NCI-H460 (cell line): ENCODE measurements at regions not wholly inside any gene's neighbourhood (a gene's known extent, or its start where the extent isn't known, plus 50 kb on each side); places are given as distances from the start of the nearest gene placed in this dataset.

Source experiments
- DNase-seq: peaks from one replicate; pipeline ENCODE4 v3.0.0-alpha.2; 2016; ENCODE audit warnings: low read depth; ENCODE audit errors: extremely low read depth

DNA sequence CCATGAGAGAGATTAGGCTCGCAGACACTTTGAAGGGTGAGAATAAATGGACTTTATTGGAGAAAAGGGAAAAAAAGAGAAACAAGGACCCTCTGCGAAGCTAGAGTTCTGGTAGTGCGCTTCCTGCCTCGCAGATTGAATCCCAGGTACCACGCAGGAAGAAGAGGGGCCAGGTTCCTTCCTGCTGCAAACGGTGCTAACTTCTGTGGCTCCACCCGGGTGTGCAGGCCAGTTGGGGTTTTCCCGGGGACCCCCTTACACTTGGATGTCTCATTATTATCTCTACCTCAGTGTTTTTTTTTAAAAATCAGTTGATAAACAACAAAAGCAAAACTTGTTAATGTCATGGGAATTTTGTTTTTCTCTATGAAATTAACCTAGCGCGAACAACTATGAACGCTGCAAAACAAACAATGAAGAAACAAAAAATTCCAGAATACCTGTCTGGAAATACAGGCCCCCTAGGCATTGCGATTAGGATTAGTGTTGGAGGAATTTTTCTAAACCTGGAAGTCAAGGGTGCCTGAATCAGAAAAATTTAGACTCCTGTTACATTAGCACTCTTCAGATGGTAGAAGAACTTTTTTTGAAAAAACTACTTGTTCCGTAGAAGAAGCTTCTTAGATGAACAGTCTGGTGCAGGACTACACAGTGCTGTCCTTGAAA lies 414.5 kb downstream of the MAN2A1 start:
- DNase-seq: no peak

DNA sequence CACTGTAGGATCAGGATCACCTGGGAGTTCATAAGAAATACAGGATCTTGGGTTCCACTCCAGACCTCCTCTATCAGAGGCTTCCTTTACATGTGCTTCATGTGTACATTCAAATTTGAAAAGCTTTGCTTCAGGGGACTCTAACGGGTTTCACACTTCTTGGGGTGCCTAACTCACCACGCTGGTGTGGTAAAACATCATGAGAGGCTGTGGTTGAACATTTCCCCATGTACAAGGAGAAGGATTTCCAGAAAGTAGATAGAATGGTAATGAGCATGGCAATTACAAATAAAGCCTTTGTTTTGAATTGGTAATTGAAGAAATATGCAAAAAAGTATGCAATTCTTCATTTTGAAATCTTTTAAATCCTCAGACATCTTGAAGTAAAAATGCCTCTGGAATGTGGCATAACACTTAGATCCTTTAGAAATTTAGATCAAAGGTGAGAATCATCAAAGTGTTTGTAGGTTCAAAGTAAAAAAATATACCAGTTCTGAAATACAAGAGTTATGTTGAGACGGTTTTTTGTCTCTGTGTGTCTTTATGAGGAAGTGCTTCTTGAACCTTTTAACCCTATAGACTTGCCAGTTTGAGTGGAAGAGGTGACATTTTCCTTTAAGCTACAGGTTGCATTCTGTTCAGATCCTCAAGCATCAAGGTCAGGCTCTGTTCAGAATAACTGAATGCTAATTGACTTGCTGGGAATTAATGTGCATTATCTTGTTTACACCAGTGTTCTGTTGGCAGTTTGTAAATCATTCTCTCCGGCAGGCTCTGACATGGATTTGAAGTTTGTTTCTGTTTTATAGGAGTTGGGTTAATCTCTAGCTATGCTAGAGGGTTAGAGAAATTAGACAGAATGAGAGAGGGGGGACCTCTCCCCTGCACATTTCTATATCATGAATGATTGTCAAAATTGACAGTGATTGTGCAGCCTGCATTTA lies 415.3 kb downstream of the MAN2A1 start:
- DNase-seq: no peak

DNA sequence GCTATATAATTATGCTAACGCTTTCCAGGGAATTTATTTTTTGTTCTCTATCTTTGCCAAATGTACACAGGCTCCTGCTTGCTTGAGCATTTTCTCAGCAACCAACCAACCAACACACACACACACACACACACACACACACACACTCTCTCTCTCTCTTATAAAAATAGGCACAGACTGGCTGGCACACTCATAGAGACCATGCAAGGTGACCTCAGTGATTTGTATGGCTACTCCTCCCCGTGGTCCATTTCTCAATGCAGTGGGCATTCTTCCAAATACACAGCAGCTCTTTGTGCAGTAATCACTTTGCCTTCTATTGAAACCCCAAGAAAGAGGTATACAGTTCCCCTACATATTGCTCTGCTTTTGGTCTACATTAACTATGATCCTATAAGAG lies 416.0 kb downstream of the MAN2A1 start:
- DNase-seq: no peak

DNA sequence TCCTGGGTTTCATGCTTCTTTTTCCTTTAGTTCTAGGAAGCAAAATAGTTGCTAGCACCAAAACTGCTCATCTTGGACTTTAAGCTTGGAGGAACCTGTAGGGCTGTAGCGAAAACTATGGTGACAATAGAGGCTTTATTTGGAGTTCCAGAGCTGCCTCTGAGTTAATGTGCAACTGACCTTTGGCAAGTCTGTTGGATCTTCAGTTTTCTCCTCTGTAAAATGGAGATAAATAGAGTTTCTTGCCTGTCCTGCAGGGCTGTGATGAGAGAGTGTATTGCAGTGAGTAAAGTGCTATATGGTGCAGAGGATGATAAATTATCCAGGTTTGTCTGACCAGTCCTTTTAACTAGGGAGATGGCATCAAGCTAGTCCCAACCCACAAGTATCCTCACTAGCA lies 417.0 kb downstream of the MAN2A1 start:
- no peak for DNase-seq

DNA sequence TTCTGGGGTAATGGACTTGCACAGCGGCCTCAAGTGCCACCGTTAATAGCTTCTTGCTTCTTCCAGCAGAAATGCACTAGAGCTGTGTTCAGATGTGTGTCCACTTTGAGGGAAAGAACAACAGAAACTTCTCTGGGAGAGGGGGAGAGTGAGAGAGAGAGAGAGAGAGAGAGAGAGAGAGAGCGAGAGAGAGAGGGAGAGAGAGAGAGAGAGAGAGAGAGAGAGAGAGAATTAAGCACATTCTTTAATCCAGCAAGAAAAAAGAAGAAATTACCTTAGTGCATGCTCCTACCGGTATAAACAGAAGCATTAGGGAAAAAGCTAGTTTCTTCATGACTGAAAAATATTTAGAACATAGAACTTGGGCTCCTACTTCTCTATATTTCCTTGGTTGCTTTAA lies 418.8 kb downstream of the MAN2A1 start:
- no peak for DNase-seq

DNA sequence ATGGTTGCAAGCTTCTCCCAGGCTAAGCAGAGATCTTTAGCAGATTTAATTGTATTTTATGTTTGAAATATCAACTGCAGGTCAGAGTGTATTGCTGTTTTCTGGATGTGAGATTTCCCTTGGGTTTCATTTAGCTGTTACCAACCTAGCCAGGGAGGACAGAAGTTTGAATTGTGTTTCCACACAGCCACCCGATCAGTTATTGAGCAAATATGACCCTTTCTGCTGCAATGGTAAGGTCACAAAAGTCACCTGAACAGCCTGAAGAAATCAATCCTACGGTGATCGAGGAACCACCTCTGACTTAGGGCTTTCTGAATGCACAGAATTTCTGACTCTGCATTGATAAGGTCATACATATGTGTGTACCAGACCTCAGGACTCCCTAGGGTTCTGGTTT lies 419.9 kb downstream of the MAN2A1 start:
- DNase-seq: no peak

DNA sequence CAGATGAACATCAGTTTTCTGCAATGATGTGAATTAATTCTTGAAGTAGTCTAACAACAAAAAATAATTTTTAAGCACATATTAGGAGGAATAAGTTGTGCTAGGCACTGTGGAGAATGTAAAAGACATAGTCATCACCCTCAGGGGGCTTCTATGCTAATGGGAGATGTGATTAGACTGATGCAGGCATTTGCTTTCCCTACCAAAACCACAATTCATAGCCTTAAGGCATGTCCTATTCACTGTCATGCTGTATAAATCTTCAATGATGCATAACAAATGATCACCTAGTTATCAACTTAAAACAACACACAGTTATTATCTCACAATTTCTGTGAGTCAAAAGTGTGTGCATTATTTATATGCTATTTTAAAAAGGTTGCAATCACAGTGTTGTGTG lies 422.6 kb downstream of the MAN2A1 start:
- DNase-seq: no peak

DNA sequence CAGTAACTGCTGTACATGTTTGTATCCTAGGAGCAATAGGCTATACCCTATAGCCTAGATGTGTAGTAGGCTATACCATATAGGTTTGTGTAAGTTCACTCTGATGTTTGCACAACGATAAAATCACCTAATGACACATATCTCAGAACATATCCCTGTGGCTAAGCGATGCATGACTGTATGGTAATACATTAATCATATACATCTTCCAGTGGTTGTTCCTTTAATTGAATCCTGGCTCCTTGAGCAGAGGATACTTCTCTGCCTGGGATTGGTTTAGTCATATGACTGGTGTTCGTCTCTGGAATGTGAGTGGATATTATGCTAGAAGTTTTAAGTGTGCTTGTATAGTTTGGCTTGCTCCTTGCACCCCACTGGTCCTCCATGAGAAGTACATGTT lies 425.8 kb downstream of the MAN2A1 start:
- DNase-seq: no peak

DNA sequence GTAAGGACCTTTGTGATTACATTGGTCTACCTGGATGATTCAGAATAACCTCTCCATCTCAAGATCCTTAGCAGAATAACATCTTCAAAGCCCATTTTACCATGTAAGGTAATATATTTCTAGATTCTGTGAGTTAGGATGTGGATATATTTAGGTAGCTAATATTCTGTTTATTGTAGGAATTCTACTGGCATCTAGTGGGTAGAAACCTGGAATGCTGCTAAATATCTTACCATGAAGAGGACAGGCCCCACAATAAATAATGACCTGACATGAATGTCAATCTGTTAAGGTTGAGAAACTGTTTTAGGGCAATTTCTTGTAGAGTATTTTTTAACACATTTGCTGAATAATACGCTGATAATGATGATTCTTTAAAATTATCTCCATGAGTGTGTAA lies 426.8 kb downstream of the MAN2A1 start:
- DNase-seq: no peak

DNA sequence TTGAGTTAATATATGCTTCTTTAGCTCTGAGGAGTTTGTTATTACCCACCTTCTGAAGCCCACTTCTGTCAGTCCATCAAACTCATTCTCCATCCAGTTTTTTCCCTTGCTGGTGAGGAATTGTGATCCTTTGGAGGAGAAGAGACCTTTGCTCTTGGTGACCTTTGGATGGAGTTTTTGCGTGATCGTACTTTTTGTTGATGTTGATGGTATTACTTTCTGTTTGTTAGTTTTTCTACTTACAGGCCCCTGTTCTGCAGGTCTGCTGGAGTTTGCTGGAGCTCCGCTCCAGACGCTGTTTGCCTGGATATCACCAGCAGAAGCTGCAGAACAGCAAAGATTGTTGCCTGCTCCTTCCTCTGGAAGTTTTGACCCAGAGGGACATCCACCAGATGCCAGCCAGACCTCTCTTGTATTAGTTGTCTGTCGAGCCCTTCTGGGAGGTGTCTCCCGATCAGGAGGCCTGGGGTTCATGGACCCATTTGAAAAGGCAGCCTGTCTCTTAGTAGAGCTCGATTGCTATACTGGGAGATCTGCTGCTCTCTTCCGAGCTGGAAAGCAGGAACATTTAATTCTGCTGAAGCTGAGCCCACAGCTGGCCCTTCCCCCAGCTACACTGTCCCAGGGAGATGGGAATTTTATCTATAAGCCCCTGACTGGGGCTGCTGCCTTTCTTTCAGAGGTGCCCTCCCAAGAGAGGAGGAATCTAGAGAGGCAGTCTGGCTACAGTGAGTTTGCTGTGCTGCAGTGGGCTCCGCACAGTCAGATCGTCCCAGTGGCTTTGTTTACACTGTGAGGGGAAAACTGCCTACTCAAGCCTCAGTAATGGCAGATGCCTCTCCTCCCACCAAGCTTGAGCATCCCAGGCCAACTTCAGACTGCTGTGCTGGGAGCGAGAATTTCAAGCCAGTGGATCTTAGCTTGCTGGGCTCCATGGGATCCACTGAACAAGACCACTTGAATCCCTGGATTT lies 445.5 kb downstream of the MAN2A1 start:
- no peak for DNase-seq

DNA sequence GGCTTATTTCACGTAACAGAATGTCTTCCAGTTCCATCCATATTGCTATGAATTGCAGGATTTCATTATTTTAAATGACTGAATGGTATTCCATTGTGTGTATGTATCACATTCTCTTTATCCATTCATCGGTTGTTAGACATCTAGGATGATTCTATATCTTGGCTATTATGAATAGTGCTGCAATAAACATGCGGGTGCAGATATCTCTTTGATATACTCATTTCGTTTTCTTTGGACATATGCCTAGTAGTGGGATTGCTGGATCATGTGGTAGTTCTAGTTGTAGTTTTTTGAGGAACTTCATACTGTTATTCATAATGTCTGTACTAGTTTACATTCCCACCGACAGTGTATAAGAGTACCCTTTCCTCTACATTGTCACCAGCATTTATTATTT lies 460.5 kb downstream of the MAN2A1 start:
- no peak for DNase-seq

DNA sequence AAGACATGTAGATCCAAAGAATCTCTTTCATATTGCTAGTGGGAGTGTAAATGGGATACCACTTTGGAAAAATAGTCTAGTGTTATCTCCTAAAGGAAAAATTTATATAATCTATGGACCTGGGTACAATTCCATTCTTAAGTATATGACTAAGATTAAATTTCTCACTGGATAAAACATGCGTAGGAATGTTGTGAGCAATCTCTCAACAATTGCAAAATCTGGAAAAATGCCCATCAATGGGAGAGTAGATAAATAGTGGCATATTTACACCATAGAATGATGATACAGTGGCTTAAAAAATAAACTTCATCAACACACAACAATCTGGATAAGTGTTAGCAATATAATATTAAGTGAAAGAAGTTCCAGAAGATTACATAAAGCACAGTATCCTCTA lies 469.5 kb downstream of the MAN2A1 start:
- peak; percentile 16 for DNase-seq

DNA sequence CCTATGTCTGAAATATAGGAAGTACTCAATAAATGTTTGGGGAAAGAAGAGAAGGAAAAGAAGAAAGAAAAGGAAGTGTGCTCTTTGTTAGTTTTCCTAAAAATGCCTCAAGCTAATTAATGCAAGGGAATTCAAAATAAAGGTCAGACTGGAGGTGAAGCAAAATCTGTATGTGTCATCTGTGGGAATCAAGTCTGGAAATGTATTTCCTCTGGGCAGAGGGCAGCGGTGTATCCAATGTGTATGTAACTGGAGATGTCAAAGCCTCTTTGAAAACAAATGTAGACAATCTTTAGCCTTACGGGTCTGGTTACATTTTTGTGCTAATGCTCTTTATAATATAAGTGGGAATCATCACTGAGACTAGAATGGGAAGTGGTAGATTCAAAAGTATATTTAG lies 471.4 kb downstream of the MAN2A1 start:
- no peak for DNase-seq

DNA sequence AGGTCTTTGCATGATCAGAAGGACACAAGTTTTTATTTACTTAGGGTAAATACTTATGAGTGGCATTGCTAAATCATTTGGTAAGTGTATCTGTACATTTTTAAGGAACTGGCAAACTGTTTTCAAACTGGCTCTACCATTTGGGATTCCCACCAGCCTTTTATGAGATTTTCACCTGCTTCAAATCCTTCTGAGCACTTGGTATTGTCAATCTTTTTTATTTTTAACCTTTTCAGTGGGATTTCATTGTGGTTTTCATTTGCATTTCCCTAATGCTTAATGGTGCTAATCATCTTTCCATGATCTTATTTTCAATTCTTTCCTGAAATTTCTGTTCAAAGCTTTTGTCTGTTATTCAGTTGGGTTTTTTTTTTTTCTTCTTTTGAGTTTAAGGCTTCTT lies 475.6 kb downstream of the MAN2A1 start:
- DNase-seq: no peak

DNA sequence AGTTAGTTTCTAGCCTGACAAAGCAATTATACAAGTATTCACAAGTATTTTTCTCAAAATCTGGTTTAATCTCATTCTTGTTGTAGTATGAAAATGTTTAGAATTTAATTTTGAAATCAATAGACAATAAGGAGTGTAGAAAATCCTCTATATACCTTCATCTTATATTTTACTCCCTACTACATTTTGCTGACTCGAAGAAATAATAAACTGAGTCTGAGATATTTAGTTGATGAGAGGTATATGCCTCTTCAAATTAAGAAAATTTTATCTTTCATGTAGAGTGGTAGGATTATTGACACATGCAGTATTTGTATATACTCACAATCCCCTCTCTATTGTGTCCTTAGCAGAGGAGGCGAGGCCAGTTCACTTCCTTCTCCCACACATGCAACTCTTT lies 477.7 kb downstream of the MAN2A1 start:
- DNase-seq: no peak

DNA sequence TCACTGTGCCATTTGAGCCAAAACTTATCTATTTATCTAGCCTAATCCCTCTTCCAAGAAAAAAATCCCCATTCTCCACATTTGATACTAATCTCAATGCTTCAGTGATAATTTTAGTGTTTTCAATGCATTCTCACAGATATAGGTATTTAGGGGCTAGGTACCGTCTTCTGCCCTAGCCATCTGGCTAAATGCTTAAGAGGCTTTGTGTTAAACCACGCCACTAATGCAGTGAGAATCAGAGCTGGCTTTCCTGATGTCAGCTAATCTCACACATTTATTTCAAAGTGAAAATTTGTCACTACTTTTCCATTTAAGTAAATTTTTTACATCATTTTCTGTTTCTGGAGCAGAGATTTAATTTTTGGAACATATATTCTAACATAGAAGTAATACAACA lies 479.7 kb downstream of the MAN2A1 start:
- no peak for DNase-seq

DNA sequence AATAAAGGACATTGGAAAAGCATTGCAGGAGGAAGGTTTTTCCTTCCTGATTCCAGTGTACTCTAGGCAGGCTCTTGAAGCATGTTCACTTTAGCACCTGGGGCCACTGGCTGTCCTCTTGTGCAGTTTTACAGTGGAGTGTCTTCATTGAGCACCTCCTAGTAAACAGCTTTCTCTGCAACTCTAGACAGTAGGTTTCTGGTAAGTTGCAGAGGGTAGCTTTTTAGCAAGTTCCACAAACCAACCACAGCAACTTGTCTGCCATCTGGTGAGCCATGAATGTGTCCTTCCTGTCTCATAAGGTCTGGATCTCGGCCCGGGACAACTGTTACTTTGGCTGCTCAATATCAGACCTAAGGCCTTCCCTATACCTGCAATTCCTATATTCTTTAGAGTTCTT lies 488.0 kb downstream of the MAN2A1 start:
- no peak for DNase-seq

DNA sequence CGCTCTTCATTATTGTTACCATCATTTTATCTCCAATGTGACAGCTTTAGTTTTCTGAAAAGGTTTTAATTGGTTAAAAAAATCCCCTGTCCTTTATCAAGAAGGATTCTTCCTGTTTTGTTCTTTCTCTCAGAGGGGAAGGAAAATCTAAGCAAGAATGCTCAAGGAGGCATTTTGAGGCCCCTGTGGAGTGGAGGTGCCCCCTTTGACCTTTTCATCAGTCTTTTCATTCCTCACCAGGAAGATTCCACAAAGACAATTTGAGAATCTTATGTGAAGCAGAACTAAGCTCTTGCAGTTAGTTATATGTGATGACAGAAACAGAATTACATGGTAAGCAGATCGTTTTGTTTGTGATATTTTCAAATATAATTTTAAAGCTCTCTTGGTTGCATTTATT lies 489.6 kb downstream of the MAN2A1 start:
- DNase-seq: no peak

DNA sequence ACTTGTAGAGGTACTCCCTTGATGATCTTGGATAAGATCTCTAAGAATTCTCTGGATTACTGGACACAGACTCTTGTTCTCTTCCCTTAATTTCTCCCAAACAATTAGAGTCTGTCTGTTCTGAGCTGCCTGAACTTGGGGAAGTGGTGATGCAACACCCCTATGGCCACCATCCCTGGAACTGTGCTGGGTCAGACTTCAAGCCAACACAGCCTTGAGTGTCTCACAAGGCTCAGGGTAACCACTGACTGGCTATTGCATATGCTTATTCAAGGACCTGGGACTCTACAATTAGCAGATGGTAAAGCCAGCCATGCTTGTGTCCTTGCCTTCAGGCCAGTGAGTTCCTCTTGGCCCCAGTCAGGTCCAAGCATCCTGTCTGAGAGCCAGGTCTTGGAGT lies 504.5 kb downstream of the MAN2A1 start:
- DNase-seq: no peak

DNA sequence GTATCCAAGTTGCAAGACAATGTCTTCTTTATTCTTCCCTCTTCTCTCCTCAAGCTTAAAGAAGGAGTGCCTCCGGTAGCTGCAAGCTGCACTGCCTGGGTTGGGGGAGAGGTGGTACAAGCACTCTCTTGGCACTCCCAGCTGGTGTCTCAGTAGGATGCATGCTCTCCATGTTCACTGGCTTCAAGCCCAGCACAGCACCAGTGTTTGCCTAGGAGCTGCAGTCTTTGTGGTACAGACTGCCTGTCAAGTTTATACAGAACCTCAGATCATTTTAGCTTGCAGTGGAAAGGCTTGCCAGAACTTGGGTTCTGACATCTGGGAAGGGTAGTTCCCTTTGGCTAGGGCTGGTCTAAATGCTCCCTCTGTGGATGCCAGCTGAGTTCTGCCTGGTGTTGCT lies 505.6 kb downstream of the MAN2A1 start:
- DNase-seq: no peak

DNA sequence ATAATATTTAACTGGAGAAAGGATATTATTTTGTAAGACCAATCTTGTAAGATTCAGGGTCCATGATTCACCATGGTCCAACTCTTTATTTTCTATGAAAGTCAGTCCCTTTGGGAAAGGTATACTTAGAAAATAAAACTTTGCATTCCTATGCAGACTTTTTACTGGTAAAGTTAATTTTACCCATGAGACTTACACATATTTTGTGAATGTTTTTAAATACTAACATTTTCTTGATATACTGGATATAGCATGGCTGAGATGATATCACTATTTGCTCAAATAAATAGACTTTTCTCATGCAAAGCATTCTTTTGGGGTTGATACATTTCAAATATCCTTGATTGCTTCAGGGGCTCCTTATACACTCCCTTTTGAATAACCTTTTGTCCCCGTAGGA lies 512.1 kb downstream of the MAN2A1 start:
- DNase-seq: no peak
